ENCODE measurements at regions not wholly inside any gene's neighbourhood (a gene's known extent, or its start where the extent isn't known, plus 50 kb on each side); places are given as distances from the start of the nearest gene placed in this dataset.

GRCh38 chr13:20288561-20288960 lies 56.4 kb upstream of the GJB6 start:
- in situ Hi-C loops (cut with MboI), result no loop called here

More at GRCh38 chr13:20288561-20288960, 56.4 kb upstream of the GJB6 start:
- H3K27ac ChIP-seq (ENCODE audit: extremely low read depth, low read depth, low read length), result no peak overlapping the region
- ChIA-PET POLR2A (no interaction called here), CTCF (ENCODE audit: low intra/inter-chr PET ratio) (no interaction called here)
- H3K36me3 ChIP-seq (ENCODE audit: control insufficient read depth, insufficient read depth, low read length), result no peaks in the 10 kb centered on the region
- no peaks in the 10 kb centered on the region for H3K27me3 ChIP-seq (ENCODE audit: control insufficient read depth in 2 of 2, insufficient read depth in 2 of 2, low read length in 2 of 2)
- DNase-seq (ENCODE audit: extremely low read depth in 1 of 4, low spot score in 3 of 4) (no peak), ATAC-seq (no peak), FAIRE-seq (no peak)
- no peaks in the 10 kb centered on the region; a peak in 1 of 5 replicates for H3K4me1 ChIP-seq (replicated peaks in 1 of 2; ENCODE audit: control insufficient read depth in 2 of 2, insufficient read depth in 2 of 2, low read length in 2 of 2)
- H3K4me3 ChIP-seq, result no peak overlapping the region
- no peak overlapping the region for H3K9ac ChIP-seq (ENCODE audit: insufficient read depth in 1 of 2, low read depth in 2 of 2, low read length in 2 of 2)
- no peaks in the 10 kb centered on the region for H3K9me3 ChIP-seq (replicated peaks; ENCODE audit: control insufficient read depth, insufficient read depth, low read depth, low read length)
- 0% methylated on average over 1 of the region's 1 CpG for WGBS (ENCODE audit: insufficient coverage, low coverage, missing lambda C conversion rate)
- H2AFZ ChIP-seq (ENCODE audit: low read depth, low read length), result no peak overlapping the region
- intact Hi-C loops (cut with micrococcal nuclease), result no loop called here
- H3K4me2 ChIP-seq (ENCODE audit: insufficient read depth, low read length), result no peak overlapping the region
- H3K9me1 ChIP-seq (ENCODE audit: control insufficient read depth, insufficient read depth, low read length), result no peaks in the 10 kb centered on the region
- TF ChIP-seq RBBP5 (IDR thresholded peaks at IDR 0.05; ENCODE audit: borderline replicate concordance, insufficient read depth, low read length, poor library complexity, severe bottlenecking) (no peak), DDX20 (tag; IDR thresholded peaks at IDR 0.05; ENCODE audit: low read depth) (no peak), RREB1 (CRISPR knock-in tag; IDR thresholded peaks at IDR 0.05) (no peak), ARID3B (CRISPR knock-in tag; IDR thresholded peaks at IDR 0.05; ENCODE audit: borderline replicate concordance) (no peak), POLR2AphosphoS5 (IDR thresholded peaks at IDR 0.05; ENCODE audit: control insufficient read depth, insufficient read depth, low read depth, low read length) (no peak), TCFL5 (CRISPR knock-in tag; conservative IDR thresholded peaks at IDR 0.05) (no peak), RBM39 (optimal IDR thresholded peaks at IDR 0.05; ENCODE audit: low read depth, low read length) (no peak), CBX2 (IDR thresholded peaks at IDR 0.05; ENCODE audit: insufficient read depth, low read length, poor library complexity, severe bottlenecking) (no peak), PYGO2 (tag; IDR thresholded peaks at IDR 0.05) (no peak), KAT7 (CRISPR knock-in tag; IDR thresholded peaks at IDR 0.05; ENCODE audit: borderline replicate concordance) (no peak)
- H3K79me2 ChIP-seq (ENCODE audit: control insufficient read depth, insufficient read depth, low read length), result no peaks in the 10 kb centered on the region
- no TSS peak for BruUV-seq (replicated peaks)
- no peaks in the 10 kb centered on the region for H4K20me1 ChIP-seq (replicated peaks; ENCODE audit: control insufficient read depth, insufficient read depth, low read length)
